ENCODE measurements at regions not wholly inside any gene's neighbourhood (a gene's known extent, or its start where the extent isn't known, plus 50 kb on each side); places are given as distances from the start of the nearest gene placed in this dataset.
A peak's percentile ranks its signal among the peaks of the same experiment; 100 is the strongest.

- 100% methylated on average over 1 of the region's 1 CpG for WGBS
These were observed 1220.3 kb upstream of the CITED2 start for GRCh38 chr6:140594806-140595128.

GRCh38 chr6:140592877-140593276 lies 1218.4 kb upstream of the CITED2 start:
- over 99% methylated on average over 3 of the region's 3 CpGs for WGBS
- Histone ChIP-seq H2BK15ac (ENCODE audit: low read depth, poor library complexity, severe bottlenecking) (no peak overlapping the region), H2BK120ac (ENCODE audit: low read depth, low read length) (no peak overlapping the region), H2BK12ac (ENCODE audit: low read length in 2 of 2) (no peak overlapping the region), H2BK5ac (ENCODE audit: low read depth, low read length, poor library complexity, severe bottlenecking) (no peak overlapping the region), H3K18ac (ENCODE audit: low read depth in 1 of 2, low read length in 2 of 2) (no peak overlapping the region), H2AK5ac (ENCODE audit: low read length, severe bottlenecking) (no peak overlapping the region), H2AFZ (ENCODE audit: low read depth, low read length) (no peak overlapping the region), H3K36me3 (ENCODE audit: control insufficient read depth in 1 of 2, insufficient read depth in 2 of 2, low read depth in 1 of 2, low read length in 2 of 2) (no peaks in the 10 kb centered on the region), H3K79me1 (replicated peaks; ENCODE audit: low read length, poor library complexity, severe bottlenecking) (no peaks in the 10 kb centered on the region), H3K14ac (ENCODE audit: low read length in 2 of 2) (no peak overlapping the region), H3K4me1 (ENCODE audit: control insufficient read depth, insufficient read depth, low read depth, low read length) (no peaks in the 10 kb centered on the region), H3K9ac (ENCODE audit: low read length) (no peak overlapping the region), H4K8ac (ENCODE audit: low read length) (no peak overlapping the region), H4K91ac (ENCODE audit: low read length) (no peak overlapping the region), H3K9me3 (ENCODE audit: control insufficient read depth, low read length) (no peaks in the 10 kb centered on the region), H3K27ac (ENCODE audit: low read length, poor library complexity, severe bottlenecking) (no peak overlapping the region), H3K4me2 (ENCODE audit: low read length, poor library complexity, severe bottlenecking) (no peak overlapping the region), H3K23ac (ENCODE audit: low read length in 2 of 2) (no peak overlapping the region), H3K27me3 (ENCODE audit: control insufficient read depth in 1 of 2, insufficient read depth in 1 of 2, low read length in 2 of 2) (no peaks in the 10 kb centered on the region), H3K4me3 (ENCODE audit: insufficient read depth in 1 of 2, low read depth in 1 of 2, low read length in 2 of 2) (no peak overlapping the region), H3K4ac (ENCODE audit: low read depth in 1 of 2, low read length in 2 of 2) (no peak overlapping the region)
- no peak for DNase-seq

More at GRCh38 chr6:140594806-140595128, 1220.3 kb upstream of the CITED2 start:
- H3K36me3 ChIP-seq (ENCODE audit: control insufficient read depth in 1 of 2, insufficient read depth in 2 of 2, low read depth in 1 of 2, low read length in 2 of 2): no peaks in the 10 kb centered on the region
- no peak overlapping the region for H3K4me2 ChIP-seq (ENCODE audit: low read length, poor library complexity, severe bottlenecking)
- H2AK5ac ChIP-seq (ENCODE audit: low read length, severe bottlenecking): no peak overlapping the region
- H3K9me3 ChIP-seq (ENCODE audit: control insufficient read depth, low read length): no peaks in the 10 kb centered on the region
- H3K27me3 ChIP-seq (ENCODE audit: control insufficient read depth in 1 of 2, insufficient read depth in 1 of 2, low read length in 2 of 2): no peaks in the 10 kb centered on the region
- no peak overlapping the region for H4K8ac ChIP-seq (ENCODE audit: low read length)
- no peak overlapping the region for H3K18ac ChIP-seq (ENCODE audit: low read depth in 1 of 2, low read length in 2 of 2)
- no peak for DNase-seq
- H2BK15ac ChIP-seq (ENCODE audit: low read depth, poor library complexity, severe bottlenecking): no peak overlapping the region
- no peak overlapping the region for H3K27ac ChIP-seq (ENCODE audit: low read length, poor library complexity, severe bottlenecking)
- H2BK5ac ChIP-seq (ENCODE audit: low read depth, low read length, poor library complexity, severe bottlenecking): no peak overlapping the region
- no peaks in the 10 kb centered on the region for H3K4me1 ChIP-seq (ENCODE audit: control insufficient read depth, insufficient read depth, low read depth, low read length)
- no peak overlapping the region for H3K23ac ChIP-seq (ENCODE audit: low read length in 2 of 2)
- H3K4ac ChIP-seq (ENCODE audit: low read depth in 1 of 2, low read length in 2 of 2): no peak overlapping the region
- no peak overlapping the region for H3K9ac ChIP-seq (ENCODE audit: low read length)
- no peak overlapping the region for H2BK120ac ChIP-seq (ENCODE audit: low read depth, low read length)
- no peak overlapping the region for H3K4me3 ChIP-seq (ENCODE audit: insufficient read depth in 1 of 2, low read depth in 1 of 2, low read length in 2 of 2)
- no peaks in the 10 kb centered on the region for H3K79me1 ChIP-seq (replicated peaks; ENCODE audit: low read length, poor library complexity, severe bottlenecking)
- no peak overlapping the region for H2AFZ ChIP-seq (ENCODE audit: low read depth, low read length)
- no peak overlapping the region for H2BK12ac ChIP-seq (ENCODE audit: low read length in 2 of 2)
- no peak overlapping the region for H4K91ac ChIP-seq (ENCODE audit: low read length)
- H3K14ac ChIP-seq (ENCODE audit: low read length in 2 of 2): no peak overlapping the region

- Histone ChIP-seq H2BK120ac (ENCODE audit: low read depth, low read length) (no peak overlapping the region), H3K27me3 (ENCODE audit: control insufficient read depth in 1 of 2, insufficient read depth in 1 of 2, low read length in 2 of 2) (no peaks in the 10 kb centered on the region), H2BK5ac (ENCODE audit: low read depth, low read length, poor library complexity, severe bottlenecking) (no peak overlapping the region), H3K4me1 (ENCODE audit: control insufficient read depth, insufficient read depth, low read depth, low read length) (no peaks in the 10 kb centered on the region), H4K91ac (ENCODE audit: low read length) (no peak overlapping the region), H3K9ac (ENCODE audit: low read length) (no peak overlapping the region), H2BK15ac (ENCODE audit: low read depth, poor library complexity, severe bottlenecking) (no peak overlapping the region), H3K79me1 (replicated peaks; ENCODE audit: low read length, poor library complexity, severe bottlenecking) (no peaks in the 10 kb centered on the region), H3K4ac (ENCODE audit: low read depth in 1 of 2, low read length in 2 of 2) (no peak overlapping the region), H2BK12ac (ENCODE audit: low read length in 2 of 2) (no peak overlapping the region), H3K14ac (ENCODE audit: low read length in 2 of 2) (no peak overlapping the region), H2AK5ac (ENCODE audit: low read length, severe bottlenecking) (no peak overlapping the region), H3K18ac (ENCODE audit: low read depth in 1 of 2, low read length in 2 of 2) (no peak overlapping the region), H3K4me3 (ENCODE audit: insufficient read depth in 1 of 2, low read depth in 1 of 2, low read length in 2 of 2) (no peak overlapping the region), H4K8ac (ENCODE audit: low read length) (no peak overlapping the region), H3K36me3 (ENCODE audit: control insufficient read depth in 1 of 2, insufficient read depth in 2 of 2, low read depth in 1 of 2, low read length in 2 of 2) (no peaks in the 10 kb centered on the region), H3K4me2 (ENCODE audit: low read length, poor library complexity, severe bottlenecking) (no peak overlapping the region), H2AFZ (ENCODE audit: low read depth, low read length) (no peak overlapping the region), H3K9me3 (ENCODE audit: control insufficient read depth, low read length) (no peaks in the 10 kb centered on the region), H3K27ac (ENCODE audit: low read length, poor library complexity, severe bottlenecking) (no peak overlapping the region), H3K23ac (ENCODE audit: low read length in 2 of 2) (no peak overlapping the region)
- DNase-seq: no peak
These were observed 1216.2 kb upstream of the CITED2 start for GRCh38 chr6:140590641-140591040.

- Histone ChIP-seq H3K4ac (ENCODE audit: low read depth in 1 of 2, low read length in 2 of 2) (no peak overlapping the region), H3K4me3 (ENCODE audit: insufficient read depth in 1 of 2, low read depth in 1 of 2, low read length in 2 of 2) (no peak overlapping the region), H3K4me1 (ENCODE audit: control insufficient read depth, insufficient read depth, low read depth, low read length) (no peaks in the 10 kb centered on the region), H2BK5ac (ENCODE audit: low read depth, low read length, poor library complexity, severe bottlenecking) (no peak overlapping the region), H3K79me1 (replicated peaks; ENCODE audit: low read length, poor library complexity, severe bottlenecking) (no peaks in the 10 kb centered on the region), H3K23ac (ENCODE audit: low read length in 2 of 2) (no peak overlapping the region), H4K8ac (ENCODE audit: low read length) (no peak overlapping the region), H3K9ac (ENCODE audit: low read length) (no peak overlapping the region), H2AK5ac (ENCODE audit: low read length, severe bottlenecking) (no peak overlapping the region), H2BK15ac (ENCODE audit: low read depth, poor library complexity, severe bottlenecking) (no peak overlapping the region), H3K27me3 (ENCODE audit: control insufficient read depth in 1 of 2, insufficient read depth in 1 of 2, low read length in 2 of 2) (no peaks in the 10 kb centered on the region), H2BK120ac (ENCODE audit: low read depth, low read length) (no peak overlapping the region), H3K4me2 (ENCODE audit: low read length, poor library complexity, severe bottlenecking) (no peak overlapping the region), H3K27ac (ENCODE audit: low read length, poor library complexity, severe bottlenecking) (no peak overlapping the region), H3K9me3 (ENCODE audit: control insufficient read depth, low read length) (no peaks in the 10 kb centered on the region), H3K36me3 (ENCODE audit: control insufficient read depth in 1 of 2, insufficient read depth in 2 of 2, low read depth in 1 of 2, low read length in 2 of 2) (no peaks in the 10 kb centered on the region), H2BK12ac (ENCODE audit: low read length in 2 of 2) (no peak overlapping the region), H3K14ac (ENCODE audit: low read length in 2 of 2) (no peak overlapping the region), H3K18ac (ENCODE audit: low read depth in 1 of 2, low read length in 2 of 2) (no peak overlapping the region), H2AFZ (ENCODE audit: low read depth, low read length) (no peak overlapping the region), H4K91ac (ENCODE audit: low read length) (peak overlapping the region; percentile 3)
- WGBS: 95% methylated on average over 3 of the region's 3 CpGs
- no peak for DNase-seq
These were observed 1212.1 kb upstream of the CITED2 start for GRCh38 chr6:140586426-140587061.
